GM19463 (cell line): ENCODE measurements at regions not wholly inside any gene's neighbourhood (a gene's known extent, or its start where the extent isn't known, plus 50 kb on each side); places are given as distances from the start of the nearest gene placed in this dataset.
"Not testable (repeated sequence)": the region's sequence is repeated elsewhere in the genome, so short reads cannot be mapped to it uniquely, and the experiment has no call there.

Source experiments
- ATAC-seq: cut with Tn5 transposase; IDR thresholded peaks from one replicate; pipeline ENCODE4 v1.9.1; 2021; ENCODE audit warnings: mild to moderate bottlenecking, moderate library complexity; ENCODE audit not compliant: unreplicated experiment

DNA sequence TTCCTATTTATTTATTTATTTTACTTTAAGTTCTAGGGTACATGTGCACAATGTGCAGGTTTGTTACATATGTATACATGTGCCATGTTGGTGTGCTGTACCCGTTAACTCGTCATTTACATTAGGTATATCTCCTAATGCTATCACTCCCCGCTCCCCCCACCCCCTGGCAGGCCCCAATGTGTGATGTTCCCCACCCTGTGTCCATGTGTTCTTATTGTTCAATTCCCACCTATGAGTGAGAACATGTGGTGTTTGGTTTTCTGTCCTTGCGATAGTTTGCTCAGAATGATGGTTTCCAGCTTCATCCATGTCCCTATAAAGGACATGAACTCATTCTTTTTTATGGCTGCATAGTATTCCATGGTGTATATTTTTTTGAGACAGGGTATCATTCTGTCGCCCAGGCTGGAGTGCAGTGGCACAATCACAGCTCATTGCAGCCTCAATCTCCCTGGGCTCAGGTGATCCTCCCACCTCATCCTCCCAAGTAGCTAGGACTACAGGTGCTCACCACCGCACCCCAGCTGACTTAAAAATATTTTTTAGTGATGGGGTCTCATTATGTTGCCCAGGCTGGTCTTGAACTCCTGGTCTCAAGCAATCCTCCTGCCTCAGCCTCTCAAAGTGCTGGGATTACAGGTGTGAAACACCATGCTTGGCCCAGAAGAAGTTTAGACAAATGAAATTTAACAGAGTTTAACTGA lies 140.6 kb downstream of the NPIPB5 start:
- ATAC-seq = not testable (repeated sequence)

DNA sequence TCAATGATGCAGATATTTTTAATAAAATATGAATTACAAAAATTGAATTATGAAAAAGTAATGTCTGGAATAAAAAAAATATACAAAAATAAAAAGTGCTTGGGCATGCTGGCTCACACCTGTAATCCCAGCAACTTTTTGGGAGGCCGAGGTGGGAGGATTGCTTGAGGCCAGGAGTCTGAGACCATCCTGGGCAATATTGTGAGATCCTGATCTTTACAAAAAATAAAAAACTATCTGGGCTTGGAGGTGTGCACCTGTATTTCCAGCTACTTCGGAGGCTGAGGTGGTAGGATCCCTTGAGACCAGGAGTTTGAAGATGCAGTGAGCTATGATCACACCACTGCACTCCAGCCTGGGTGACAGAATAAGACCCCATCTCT lies 141.8 kb downstream of the NPIPB5 start:
- no peak for ATAC-seq

DNA sequence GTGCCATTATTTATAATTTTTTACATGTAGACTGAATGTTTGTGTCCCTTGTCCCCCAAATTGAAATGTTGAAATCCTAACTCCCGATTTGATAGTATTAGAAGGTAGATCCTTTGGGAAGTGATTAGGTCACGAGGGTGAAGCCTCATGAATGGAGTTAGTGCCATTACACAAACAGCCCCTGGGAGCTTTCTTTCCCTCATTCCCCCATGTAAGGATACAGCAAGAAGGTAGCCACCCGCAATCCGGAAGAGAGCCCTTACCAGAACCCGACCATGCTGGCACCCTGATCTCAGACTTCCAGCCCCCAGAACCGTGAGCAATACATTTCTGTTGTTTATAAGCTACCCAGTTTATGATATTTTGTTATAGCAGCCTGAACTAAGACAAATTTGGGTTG lies 143.2 kb downstream of the NPIPB5 start:
- no peak for ATAC-seq

DNA sequence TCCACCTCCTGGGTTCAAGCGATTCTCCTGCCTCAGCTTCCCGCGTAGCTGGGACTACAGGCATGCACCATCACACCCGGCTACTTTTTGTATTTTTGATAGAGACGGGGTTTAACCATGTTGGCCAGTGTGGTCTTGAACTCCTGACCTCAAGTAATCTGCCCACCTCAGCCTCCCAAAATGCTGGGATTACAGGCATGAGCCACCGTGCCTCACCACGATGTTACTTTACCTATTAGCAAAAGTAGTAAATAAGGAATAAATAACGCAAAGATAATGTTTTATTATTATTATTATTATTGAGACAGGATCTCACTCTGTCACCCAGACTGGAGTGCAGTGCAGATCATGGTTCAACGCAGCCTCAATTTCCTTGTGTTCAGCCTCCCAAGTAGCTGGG lies 145.9 kb downstream of the NPIPB5 start:
- not testable (repeated sequence) for ATAC-seq

DNA sequence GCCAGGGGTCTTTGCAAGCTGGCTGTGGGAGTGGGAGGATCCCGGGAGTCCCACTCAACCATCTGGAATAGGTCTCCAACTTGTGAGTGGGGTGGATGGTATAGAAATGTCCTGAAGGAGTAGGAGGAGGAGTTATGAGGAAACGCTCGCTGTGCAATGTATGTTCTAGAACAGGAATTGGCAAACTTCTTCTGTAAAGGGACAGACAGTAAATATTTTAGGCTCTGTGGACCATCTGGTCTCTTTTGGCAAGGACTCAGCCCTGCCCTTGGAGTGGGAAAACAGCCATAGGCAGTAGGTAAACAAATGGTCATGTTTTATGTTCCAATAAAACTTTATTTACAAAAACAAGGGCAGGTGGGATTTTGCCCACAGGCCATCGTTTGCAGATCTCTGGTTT lies 149.2 kb downstream of the NPIPB5 start:
- no peak for ATAC-seq

DNA sequence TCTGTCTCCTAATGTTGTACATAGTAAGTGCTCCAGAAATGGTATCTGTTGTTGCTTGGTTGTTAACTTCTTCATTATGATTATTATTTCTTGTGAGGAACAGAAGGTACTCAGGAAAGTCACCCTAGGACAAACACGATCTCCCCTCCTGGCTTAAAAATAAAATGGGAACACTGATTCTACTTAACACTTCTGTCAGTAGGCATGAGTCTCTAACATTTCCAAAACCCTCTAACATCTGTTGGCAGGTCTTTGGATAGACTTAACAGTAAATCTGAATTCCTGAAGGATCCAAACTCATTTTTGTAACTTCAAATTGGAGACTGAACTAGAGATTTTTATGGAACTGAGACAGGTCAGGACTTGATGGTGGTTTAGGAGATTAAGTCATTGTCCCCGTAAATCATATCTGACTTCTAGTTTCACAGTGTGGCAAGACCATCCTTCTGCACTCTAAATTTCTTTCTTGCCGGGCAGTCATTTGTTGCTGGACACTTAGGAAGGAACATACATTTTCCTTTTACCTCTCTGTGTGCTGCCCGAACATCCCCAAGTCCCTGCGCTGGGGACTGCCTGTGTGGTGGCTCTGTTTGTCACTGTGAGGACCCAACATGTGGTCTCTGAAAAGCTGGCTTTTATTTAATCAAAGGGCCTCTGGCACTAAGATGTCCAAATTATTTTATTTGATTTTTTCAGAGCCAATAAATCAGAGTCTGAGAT lies 149.9 kb downstream of the NPIPB5 start:
- no peak for ATAC-seq

DNA sequence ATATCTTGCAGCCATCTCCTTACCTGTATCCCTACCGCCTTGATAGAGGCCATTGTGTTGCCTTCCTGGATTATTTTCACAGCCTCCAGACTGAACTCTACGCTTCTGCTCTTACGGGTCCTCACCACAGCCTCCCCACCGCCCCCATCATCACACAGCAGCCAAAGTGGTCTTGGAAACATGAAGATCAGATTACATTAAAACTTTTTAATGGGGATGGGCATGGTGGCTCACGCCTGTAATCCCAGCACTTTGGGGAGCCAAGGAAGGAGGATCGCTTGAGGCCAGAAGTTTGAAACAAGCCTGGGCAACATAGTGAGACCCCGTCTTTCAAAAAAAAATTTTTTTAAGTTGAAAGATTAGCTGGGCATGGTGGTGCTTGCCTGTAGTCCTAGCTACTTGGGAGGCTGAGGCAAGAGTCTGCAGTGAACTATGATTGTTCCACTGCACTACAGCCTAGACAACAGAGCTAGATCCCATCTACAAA lies 150.5 kb downstream of the NPIPB5 start:
- no peak for ATAC-seq

DNA sequence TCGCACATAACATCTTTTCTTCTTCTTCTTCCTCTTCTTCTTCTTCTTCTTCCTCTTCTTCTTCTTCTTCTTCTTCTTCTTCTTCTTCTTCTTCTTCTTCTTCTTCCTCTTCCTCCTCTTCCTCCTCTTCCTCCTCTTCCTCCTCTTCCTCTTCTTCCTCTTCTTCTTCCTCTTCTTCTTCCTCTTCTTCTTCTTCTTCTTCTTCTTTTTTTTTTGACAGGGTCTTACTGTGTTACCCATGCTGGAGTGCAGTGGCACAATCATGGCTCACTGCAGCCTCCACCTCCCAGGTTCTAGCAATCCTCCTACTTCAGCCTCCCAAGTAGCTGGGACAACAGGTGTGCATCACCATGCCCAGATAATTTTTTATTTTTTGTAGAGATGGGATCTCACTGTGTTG lies 151.0 kb upstream of the HS3ST2 start:
- ATAC-seq = not testable (repeated sequence)

DNA sequence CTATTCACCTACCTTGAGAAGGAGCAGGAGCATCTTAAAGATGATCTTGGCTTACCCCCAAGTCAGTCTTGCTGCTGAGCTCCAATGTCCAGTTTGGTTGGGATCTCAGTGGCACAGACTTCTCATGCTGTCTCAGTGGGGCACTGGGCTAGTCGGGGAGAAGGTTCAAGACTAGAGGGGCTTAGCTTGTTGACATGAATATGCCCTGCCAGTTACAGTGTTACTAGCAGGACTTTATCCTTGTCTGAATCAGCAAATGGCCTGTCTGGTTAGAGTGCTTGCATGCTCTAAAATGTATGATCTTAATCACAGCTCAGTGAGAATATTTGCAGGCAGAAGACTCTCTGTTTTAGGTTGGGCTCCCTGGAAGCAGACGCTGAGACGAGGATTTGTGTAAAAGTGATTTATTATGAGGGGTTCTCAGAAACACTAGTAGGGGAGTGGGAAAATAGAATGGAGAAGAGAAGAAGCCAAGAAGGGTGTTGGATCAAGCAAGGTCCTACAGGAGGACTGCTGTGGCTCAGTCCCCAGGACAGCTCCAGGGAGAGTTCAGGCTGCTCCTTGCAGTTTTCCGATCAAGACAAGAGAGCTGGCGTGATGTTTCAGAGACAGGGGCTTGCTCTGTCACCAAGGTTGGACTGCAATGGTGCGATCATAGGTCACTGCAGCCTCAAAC lies 150.4 kb upstream of the HS3ST2 start:
- no peak for ATAC-seq

DNA sequence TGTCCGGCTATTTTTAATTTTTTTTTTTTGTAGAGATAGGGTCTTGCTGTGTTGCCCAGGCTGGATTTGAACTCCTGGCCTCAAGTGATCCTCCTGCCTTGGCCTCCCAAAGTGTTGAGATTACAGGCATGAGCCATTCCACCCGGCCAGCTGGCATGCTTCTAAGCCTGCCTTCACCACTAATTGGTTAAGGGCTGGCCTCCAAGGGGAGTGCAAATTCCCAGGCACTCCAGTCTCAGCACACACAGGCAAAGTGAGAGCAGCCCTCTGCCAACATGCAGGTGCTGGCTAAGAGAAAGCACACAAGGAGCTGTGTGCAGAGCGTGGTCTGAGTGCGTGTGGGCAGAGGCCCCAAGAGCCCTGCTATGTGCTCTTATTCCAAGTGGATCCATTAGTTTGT lies 149.8 kb upstream of the HS3ST2 start:
- ATAC-seq = no peak

DNA sequence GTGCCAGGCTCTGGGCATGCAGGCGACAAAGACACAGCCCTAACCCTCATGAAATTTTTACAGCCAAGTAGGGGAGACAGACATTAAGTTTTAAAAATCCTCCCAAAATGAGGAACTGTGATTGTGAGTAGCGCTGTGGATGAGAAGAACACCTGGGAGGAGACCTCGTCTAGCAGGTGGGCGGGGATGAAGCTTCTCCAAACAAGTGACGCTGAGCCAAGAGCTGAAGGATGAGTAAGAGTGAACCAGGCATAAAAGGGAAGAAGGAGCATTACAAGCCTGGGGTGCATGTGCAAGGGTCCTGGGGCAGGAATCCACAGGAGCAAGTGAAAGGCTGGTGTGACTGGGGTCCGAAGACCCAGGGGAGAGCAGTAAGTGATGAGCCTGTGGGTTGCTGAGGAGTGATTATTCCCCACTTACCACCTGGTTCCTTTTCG lies 149.4 kb upstream of the HS3ST2 start:
- no peak for ATAC-seq

DNA sequence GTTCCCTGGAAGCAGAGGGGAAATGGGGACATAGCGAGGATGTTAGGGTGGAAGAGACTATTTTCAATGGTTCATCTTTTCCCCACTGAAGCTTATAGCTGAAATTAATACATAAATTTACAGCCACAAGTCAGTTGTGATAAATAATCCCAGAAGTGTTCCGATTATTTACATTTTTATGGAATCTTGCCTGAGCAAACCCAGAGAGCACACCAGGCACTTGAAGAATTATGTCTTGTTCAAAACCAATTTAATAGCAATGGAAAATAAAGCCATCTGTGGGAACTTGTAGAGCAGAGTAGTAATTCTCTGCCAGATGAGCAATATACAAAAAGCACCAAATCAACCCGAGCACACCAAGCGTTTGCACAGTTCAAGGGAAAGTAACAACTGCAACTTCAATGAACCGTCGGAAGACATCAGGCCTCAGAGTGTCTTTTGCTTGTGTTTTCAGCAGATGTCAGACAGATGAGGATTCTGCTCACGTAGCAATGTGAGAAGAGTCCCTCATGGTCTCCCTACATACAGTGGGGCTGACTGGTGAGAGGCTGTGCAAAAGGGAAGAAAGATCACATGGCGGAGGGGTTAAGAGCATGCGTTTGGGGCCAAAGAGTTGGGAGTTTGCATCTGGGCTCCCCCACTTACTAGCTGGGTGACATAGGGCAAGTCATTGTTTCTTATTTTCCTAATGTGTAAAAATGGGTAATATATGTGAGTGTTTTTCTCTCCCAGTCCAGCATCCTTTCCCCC lies 148.7 kb upstream of the HS3ST2 start:
- ATAC-seq = no peak

DNA sequence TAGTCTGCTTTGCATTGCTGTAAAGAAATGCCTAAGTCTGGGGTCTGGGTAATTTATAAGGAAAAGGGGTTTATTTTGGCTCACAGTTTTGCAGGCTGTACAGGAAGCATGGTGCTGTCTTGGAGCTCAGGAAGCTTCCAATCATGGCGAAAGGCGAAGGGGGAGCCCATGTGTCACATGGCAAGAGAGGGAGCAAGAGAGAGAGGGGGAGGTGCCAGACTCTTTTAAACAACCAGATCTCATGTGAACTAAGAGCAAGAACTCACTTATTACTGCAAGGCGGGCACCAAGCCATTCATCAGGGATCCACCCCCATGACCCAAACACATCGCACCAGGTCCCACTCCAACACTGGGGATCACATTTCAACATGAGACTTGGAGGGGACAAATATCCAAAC lies 148.2 kb upstream of the HS3ST2 start:
- ATAC-seq = no peak

DNA sequence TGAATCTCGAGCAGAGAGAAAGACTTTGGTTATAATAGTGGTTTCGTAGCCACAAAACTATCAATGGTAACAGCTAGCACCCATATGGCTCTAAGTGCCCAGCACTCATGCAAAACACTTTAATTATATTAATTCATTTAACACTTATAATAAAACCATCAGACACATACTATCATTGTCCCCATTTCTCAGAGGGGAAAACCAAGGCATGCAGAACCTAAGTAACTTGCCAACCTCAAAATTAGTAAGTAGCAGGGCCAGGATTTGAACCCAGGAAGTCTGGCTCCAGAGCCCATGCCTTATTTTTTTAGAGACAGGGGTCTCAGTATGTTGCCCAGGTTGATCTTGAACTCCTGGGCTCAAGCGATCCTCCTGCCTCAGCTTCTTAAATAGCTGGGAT lies 145.6 kb upstream of the HS3ST2 start:
- no peak for ATAC-seq

DNA sequence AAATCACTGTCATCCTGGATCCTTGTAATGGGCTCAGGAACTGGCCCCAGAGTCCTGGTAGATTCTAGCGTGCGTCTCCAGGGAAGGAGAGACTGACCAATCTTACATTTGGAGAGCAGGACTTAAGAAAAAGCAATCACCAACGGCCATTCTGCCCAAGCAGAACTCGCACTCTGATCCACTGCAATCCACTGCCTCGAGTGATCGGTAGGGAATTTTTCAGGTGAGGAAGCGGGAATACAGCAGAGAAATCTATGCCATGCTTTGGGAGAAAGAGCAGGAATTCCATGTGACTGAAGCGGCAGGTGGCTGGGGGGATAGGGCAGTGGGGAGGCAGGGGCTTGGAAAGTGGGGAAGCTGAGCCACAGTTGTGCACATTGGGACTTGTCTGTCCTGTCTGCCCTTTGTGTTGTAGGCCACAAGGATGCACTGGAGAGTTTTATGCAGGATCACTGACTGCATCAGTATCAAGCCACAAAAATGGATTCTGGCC lies 143.9 kb upstream of the HS3ST2 start:
- ATAC-seq = no peak

DNA sequence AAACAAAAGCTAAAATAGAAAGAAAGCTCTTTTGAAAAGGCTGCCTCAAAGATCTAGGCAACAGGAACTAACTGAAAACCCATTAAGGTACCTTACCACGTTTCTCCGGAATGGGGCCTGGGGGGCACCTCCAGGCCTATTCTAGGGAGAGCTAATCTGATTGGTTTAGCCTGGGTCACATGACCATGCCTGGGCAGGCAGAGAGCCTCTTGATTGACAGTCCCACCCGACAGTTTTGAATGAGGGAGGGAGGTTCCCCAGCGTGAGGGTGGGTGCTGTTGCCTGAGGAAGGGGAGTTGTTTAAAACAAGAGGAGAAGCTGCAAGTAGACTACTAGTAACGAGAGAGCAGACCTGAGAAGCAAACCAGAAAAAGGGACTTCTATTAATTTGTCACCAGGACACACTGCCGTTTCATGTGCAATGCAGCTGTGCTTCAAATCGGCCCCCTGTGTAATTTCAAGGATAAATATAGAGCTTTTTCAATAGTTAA lies 143.4 kb upstream of the HS3ST2 start:
- ATAC-seq = no peak

DNA sequence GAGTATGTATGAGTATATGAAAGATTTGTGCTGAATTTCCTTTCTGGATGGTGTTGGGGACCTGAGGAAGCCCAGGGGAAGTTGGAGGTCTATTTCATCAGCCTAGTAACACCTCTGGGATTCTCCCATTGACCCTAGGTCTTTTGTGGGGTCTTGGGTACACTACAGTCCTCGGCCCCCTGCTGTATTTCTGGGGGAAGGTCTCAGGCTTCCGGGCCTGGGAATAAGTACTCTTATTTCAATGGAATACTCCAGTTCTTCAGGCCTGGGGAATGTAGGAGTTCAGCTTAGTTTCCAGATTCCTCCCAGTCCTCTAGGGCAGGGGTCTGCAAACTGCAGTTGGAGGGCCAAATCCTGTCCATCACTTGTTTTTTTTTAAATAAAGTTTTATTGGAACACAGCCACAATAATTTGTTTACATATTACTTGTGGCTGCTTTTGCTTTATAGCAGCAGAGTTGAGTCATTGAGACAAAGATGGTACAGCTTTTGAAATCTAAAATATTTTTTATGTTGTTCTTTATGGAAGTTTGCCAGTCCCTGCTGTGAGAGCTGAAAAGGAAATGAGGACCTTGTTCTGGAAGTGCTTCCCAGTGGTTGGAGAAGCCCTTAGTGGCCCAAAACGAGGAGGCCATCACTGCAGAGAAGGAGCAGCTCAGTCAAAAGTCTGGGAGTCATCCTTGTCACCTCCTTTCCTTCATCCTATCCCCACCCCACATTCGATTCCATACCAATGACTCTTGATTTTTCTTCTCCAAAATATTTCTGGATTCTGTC lies 142.5 kb upstream of the HS3ST2 start:
- ATAC-seq = no peak

DNA sequence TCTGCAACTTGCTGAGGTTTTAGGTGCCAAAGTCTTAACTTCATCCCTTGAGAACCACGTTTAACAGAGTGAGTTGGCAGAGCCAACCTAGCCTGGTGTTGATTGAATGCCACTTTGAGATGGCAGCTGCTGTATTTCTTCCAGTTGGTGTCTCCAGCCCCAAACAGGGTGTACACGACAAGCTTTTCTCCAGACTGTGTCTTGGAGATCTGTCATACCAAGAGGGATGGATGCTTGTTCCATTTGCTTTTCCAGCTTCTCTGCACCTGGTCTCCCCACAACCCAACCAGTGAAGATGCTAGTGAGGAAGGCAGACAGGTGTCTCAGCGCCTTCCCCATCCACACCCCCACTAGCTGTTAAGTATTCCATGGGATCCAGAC lies 141.1 kb upstream of the HS3ST2 start:
- ATAC-seq = no peak

DNA sequence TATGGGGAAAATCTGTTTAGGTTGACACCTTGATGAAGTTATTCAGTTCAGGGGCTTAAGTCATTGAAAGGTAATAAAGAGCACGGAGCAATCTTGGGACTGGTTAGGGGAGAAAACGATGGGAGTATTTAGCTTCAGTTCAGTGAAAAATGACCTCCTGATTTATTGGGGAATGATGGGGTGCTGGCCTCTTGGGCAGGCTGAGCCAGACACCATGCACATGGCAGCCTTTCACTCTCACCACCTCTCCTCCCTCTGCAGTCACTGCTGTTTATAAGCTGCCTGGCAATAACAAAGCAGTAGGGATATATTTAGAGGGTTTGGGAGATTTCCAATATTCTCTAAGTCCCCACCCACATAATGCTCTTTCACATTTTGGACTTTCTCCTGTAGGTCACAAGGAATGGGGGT lies 140.5 kb upstream of the HS3ST2 start:
- ATAC-seq = no peak

DNA sequence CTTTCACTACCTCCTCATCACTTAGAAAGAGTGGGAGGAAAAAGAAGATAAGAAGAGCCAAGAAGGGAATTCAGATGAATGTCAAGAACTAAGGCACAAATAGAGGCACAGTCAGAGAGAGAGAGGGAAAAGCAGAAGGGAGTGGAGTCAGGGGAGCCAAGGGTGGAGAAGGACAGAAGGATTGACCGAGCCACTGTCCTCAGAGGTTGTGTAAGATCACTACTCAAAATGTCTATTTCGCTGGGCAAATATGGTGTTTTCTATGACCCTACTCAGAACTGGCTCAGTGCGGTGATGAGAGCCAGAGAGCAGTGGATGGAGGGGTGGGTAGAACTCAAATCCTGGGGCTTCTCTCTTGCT lies 139.2 kb upstream of the HS3ST2 start:
- no peak for ATAC-seq
